ENCODE measurements at regions not wholly inside any gene's neighbourhood (a gene's known extent, or its start where the extent isn't known, plus 50 kb on each side); places are given as distances from the start of the nearest gene placed in this dataset.
"Not testable (repeated sequence)": the region's sequence is repeated elsewhere in the genome, so short reads cannot be mapped to it uniquely, and the experiment has no call there.

GRCh38 chr21:22311741-22312462 is 1313.7 kb downstream of the NCAM2 start:
- no peak for DNase-seq

DNA sequence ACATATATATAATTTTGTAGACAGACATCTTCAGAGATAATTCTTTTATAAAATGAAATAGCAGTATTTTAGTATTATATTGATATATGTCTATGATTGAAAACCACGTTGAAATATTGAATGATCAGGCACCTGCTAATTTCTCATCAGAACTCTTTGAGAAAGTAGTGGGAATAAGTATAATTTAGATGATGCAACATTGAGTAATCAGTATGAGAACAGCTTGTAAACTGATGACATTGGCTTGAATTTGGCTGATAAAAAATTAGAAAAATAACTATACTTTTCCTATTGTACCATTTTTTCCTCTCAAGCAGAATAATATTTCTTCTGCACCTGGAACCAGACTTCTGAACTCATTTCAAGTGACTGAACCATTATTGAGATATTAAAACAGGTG is 1316.8 kb downstream of the NCAM2 start:
- no peak for DNase-seq

DNA sequence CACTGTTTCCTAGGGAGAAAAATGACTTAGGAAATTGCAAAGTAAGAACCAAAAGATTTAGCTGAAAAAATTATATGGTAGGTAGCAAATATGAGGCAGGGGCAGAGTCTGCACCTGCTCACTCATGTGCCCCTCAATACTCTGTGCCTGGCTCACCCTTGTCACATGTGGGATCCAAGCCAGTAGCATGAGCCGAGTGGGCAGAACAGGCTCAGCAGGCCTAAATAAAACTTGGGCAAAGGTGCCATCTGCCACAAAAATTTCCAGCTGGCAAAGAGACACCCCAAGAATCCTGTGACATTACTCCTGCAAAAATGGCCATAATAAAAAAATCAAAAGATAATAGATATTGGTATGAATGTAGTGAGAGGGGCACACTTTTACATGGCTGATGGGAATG is 1321.2 kb downstream of the NCAM2 start:
- DNase-seq = no peak

DNA sequence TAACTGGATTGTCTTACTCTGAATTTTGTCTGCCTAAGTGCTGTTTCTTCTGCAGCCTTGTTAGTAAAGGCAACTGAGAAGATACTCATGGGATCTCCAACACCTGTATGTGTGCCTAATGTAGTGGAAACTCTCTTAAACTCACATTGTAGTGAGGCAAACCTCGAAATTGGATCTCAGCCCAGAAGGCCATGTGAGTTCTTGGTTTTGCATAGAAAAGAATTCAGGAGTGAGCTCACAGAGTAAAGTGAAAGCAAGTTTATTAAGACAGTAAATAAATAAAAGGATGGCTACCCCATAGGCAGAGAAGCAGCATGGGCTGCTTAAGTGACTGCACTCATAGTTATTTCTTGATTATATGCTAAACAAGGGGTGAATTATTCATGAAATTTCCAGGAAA is 1344.7 kb downstream of the NCAM2 start:
- DNase-seq = no peak

DNA sequence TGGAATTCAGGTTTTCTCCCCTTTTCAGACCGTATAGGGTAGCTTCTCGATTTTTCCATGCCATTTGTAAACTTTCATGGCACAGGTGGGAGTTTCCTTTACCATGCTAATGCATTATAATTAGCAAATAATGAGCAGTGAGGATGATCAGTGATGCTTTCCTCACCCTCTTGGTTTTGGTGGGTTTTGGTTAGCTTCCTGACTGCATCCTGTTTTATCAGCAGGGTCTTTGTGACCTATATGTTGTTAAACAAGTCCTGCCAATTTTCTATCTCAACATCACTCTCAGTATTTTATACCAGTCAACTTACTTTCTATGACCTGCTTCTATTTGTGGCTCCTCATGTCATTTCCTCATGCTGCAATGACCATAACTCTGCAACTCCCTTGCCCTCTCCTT is 1345.1 kb downstream of the NCAM2 start:
- DNase-seq = no peak

DNA sequence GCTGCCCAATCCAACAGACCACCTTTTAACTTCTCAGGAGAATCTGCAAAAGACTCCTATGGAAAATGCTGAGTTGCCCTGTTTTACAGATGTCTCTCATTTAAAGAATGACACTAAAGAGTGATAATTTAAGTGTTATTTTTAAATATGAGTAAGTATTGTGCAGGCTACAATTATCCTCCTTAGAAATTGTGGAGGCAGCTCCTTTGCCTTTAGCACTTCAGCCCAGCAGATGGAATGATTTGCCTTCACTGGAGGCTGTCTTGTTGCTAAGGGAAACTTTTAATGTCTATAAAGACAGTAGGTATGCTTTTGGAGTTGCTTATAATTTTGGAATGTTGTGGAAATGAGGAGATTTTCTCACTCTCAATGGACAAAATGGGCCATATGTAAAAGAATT is 1345.5 kb downstream of the NCAM2 start:
- no peak for DNase-seq

DNA sequence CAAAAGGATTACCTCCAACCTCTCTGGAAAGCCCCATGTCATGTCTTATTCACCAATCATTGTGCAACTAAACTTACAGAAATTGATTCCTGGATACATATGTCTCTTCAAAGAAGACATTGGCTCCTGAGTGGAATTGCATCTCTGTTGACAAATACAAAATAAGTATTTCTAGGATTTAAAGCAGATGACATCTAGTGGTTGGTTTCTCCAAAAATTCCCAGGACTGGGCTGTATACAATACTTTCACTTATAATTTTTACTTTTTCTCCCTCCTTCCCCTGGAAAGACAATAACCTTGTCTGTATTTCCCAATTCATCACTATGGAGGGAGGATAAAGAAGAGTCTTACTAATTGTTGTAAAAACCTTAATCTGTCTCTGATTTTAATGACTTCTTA is 1347.4 kb downstream of the NCAM2 start:
- DNase-seq = no peak

DNA sequence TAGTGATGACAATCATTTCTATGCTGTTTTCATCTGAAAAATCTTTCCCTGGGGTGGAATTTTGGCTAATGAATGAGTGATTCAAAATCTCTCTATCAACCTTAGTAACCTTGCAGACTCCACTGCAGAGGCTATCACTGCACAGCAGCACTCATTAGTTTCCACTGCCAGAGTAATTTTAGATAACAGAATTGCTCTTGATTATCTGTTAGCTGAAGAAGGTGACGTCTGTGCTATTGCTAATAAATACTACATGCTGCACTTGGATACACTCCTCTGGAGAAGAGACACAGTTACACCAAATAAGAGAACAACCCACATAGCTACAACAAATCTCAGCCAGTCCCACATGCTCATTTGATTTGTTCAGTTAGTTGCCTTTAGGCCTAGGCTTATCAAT is 1348.4 kb downstream of the NCAM2 start:
- DNase-seq = no peak

DNA sequence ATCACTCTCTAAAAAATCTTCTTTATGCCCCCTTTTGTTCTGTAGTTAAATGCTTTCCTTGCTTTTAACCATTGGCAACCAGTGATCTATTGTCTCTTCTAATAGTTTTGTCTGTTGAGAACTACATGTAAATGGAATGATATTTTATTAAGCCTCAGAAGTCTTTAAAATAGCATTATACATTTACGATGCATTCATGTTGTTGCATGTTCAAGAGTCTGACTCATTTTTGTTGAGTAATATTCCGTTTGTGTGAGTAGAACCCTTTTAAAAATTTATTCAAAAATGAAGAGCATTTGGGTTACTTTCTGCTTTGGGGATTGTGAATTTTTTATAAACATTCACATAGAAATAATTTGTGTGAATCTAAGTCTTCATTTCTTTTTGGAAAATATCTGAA is 1352.9 kb downstream of the NCAM2 start:
- DNase-seq = no peak

GRCh38 chr21:22352088-22352487 is 1353.9 kb downstream of the NCAM2 start:
- no peak for DNase-seq

GRCh38 chr21:22355949-22356348 is 1357.7 kb downstream of the NCAM2 start:
- no peak for DNase-seq

DNA sequence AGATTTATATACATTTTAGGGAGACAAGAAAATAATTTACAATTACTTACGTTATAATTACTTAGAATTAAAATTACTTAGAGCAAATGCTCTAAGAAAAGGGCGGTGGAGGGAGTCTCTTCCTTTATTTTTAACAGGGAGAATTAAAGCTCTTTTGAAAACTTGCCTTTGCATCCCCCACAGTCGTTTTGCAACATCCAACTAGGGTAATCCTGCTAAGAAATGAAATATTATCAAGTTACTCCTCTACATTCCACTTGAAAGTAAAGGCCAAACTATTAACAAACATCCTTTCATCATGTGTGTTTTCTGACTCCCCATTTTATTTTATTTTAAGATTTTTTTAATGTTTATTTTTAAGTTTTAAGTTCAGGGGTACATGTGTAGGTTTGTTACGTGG is 1358.5 kb downstream of the NCAM2 start:
- DNase-seq = no peak

DNA sequence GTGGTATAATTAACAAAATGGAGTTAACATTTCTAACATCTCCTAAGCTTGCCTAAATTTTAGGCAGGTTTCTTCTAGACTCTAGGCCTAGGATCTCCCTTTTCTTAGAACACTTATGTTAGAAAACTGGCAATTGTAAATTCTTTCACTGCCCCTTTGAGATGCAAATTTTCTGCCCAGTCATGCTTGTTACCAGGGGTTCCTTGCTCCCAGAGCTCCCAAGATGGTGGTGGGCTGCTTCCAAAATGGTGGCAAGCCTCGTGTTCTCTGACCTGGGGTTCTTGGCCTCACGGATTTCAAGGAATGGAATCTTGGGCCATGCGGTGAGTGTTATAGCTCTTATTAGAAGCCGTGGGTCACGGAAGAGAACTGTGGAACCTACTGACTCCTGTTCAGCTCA is 1361.4 kb downstream of the NCAM2 start:
- not testable (repeated sequence) for DNase-seq

DNA sequence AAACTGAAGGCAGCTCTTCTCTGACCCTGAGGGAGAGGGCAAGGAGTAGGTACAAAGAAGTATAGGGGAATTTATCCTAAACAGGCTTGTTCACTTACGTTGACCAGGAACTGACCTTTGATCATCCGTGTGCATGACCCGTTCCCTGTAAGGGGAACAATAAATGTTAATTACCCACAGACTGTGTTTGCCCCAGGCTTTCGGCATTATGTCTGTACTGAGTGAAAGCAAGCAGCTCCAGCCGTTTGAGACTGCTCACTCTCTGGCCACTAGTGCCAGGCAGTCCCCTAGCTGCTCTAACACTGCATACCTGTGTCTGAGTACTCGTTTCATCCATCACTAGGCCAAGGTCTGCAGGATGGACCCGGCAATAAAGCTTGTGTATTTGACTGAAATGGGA is 1365.3 kb downstream of the NCAM2 start:
- DNase-seq = no peak

- no peak for DNase-seq
Measured at GRCh38 chr21:22364163-22364562, 1366.0 kb downstream of the NCAM2 start.

DNA sequence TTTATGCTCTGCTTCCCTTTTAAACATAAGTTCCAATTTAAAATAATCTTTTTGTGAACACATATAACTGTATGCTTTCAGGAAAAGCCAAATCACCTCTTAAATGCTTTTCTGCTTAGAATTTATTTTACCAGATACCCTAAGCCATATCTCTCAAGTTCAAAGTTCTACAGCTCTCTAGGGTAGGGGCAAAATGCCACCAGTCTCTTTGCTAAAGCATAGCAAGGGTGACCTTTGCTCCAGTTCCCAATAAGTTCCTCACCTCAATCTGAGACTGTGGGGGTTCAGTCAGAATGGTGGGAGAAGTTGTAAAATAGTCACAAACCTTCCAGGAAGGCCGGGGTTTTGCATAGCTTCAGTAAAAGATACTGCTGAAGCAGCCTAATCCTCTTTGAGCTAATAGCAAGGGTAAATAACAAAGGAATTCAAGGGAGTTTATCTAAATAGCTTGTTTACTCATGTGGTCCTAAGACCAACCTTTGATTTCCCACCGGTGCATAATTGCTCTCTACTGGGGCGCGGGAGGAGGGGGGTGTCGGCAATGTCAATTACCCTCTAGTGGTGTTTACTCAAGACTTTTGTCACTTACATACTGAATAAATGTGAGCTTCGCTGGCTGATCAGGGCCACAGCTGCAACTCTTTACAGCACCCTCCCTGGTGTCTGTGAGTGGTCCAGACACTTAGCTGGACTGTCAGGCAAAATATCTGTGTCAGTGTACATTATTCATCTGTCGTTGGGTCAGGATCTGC is 1376.2 kb downstream of the NCAM2 start:
- DNase-seq = no peak

DNA sequence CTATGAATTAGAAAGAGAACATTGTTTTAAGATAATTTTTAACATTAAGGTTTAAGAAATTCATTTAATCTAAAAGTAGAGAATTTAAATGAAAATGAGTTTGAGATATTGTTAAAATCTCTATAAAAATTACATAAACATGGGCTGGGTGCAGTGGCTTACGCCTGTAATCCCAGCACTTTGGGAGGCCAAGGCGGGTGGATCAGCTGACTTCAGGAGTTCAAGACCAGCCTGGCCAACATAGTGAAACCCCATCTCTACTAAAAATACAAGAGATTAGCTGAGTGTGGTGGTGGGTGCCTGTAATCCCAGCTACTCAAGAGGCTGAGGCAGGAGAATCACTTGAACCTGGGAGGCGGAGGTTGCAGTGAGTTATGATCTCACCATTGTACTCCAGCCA is 1379.6 kb downstream of the NCAM2 start:
- DNase-seq = not testable (repeated sequence)

DNA sequence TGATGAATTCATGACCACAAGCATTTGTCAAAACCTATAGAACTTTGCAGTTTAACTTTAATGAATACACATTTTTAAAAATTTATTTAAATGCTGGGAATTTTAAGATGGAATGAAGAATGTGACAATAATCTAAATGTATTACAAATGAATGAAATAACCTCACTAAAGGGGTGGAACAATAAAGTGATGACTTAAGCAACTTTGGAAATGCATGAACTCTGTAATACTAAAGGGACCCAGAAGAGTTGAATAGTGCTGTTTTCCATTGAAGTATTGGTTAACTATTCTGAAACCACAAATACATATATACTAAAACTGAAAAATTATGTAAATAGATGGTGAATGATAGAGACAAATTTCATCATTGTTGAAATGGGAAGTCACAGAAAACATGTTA is 1395.1 kb downstream of the NCAM2 start:
- no peak for DNase-seq

DNA sequence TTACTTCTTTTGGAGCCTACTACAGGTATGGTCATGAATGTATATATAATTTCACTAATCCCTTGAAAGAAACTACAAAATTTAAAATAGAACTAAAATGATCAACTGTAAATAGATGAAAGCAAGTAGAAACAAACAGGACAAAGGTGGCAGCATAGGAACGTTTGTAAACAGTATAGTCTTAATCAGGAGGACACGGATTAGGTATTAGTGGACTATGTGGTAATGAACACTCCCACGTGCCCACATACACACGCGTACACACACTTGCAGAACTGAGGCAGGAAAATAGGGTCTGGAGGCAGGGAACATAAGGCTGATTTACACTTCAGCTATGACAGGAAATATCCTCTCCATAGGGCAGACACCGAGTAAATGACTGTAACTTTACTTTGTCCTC is 1397.8 kb downstream of the NCAM2 start:
- no peak for DNase-seq

DNA sequence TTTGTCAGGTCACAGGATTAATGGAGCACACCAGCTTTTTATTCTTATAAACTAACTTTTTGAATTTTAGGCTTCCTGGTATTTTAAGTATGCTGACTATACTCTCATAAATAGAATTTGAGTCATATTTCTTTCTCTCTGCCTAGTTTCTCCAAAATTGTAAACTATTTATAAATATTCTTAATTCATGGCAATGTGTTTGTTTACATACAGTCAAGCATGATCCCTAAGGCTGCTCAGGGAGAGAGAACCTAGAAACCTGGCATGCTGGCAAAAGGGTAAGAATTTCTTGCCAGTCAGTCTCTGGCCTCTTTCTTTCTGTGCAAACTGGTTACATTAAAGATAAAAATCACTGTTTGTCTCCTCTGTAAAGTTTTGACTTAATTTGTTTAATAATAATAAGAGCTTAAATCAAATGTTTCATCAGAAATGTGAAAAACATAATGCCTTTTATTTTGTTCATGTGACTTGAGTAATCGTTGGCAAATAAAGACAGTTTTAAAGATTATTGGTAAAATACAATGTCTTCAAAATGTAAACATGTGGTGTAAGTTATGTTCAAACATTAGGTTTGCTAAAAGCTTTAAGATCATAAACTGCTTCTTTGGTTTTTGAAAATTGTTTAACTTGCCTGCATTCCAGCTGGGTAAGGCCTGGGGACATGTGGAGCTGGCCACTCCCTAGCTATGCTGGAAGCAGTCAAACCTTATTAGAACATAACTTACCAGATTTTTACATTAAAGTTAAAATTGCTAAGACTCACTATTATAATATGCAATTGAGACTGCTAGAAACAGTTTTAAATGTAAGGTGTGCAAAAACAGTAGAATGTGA is 1401.7 kb downstream of the NCAM2 start:
- DNase-seq = no peak

GRCh38 chr21:22409571-22409970 is 1411.4 kb downstream of the NCAM2 start:
- DNase-seq = no peak

DNA sequence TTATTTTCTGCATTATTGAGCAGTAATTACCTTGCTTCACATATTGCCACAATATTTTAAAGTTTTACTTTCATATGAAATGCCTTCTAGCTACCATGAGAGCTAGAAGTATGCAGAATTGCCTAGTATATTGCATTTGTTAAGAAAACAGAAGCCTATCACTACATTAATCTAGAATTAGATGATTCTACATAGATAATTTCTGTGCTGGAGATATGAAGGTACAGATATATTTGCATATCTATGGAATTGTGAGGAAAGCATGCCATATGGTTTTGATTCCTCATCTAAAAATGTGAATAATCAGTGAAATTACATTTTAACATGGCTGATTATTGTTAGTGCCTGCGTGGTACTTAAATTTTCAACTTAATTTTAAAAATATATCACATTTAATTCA is 1418.3 kb downstream of the NCAM2 start:
- no peak for DNase-seq

- peak; percentile 14 for DNase-seq
Measured at GRCh38 chr21:22421416-22422180, 1423.4 kb downstream of the NCAM2 start.

All from CD4-positive, alpha-beta T cell treated with Interleukin-21 for 1 hour (primary cell).